ENCODE measurements at regions not wholly inside any gene's neighbourhood (a gene's known extent, or its start where the extent isn't known, plus 50 kb on each side); places are given as distances from the start of the nearest gene placed in this dataset.
A peak's percentile ranks its signal among the peaks of the same experiment; 100 is the strongest.

GRCh38 chr14:42299692-42300091 lies 693.0 kb downstream of the LRFN5 start (continued):
- no peak for TF ChIP-seq PATZ1 (CRISPR knock-in tag; IDR thresholded peaks at IDR 0.05)
- no peak for TF ChIP-seq PRDM10 (CRISPR knock-in tag; IDR thresholded peaks at IDR 0.05; ENCODE audit: low read depth)

GRCh38 chr14:42293180-42293579 lies 686.5 kb downstream of the LRFN5 start:
- ChIA-PET POLR2A (no interaction called here), CTCF (ENCODE audit: low intra/inter-chr PET ratio, low total read pairs) (no interaction called here)
- peaks cover 92% of the 10 kb centered on the region for H3K9me3 ChIP-seq (ENCODE audit: low read length)
- no TSS peak for BruUV-seq (replicated peaks)
- no peak for FAIRE-seq
- H3K79me2 ChIP-seq (ENCODE audit: insufficient read depth, low read length) = no peaks in the 10 kb centered on the region
- H2AFZ ChIP-seq (ENCODE audit: low read length) = no peak overlapping the region
- TF ChIP-seq ZZZ3 (CRISPR knock-in tag; IDR thresholded peaks at IDR 0.05; ENCODE audit: borderline replicate concordance) = no peak
- no peak for TF ChIP-seq NR2C2 (CRISPR knock-in tag; IDR thresholded peaks at IDR 0.05; ENCODE audit: borderline replicate concordance)
- peak; percentile 58 to 73; a peak in 3 of 4 replicates for TF ChIP-seq MAFK (conservative IDR thresholded peaks at IDR 0.05 in 1 of 2, IDR thresholded peaks at IDR 0.05 in 1 of 2; ENCODE audit: low read length in 2 of 2)
- peak; percentile 46; the same call in 1 of the 2 replicates for TF ChIP-seq MAFF (IDR thresholded peaks at IDR 0.05; ENCODE audit: low read depth, low read length)
- in situ Hi-C loops (cut with HindIII; ENCODE audit: extremely low pct_ligation_motif_present, low pct_unique_long_range_greater_than_20kb) (no loop called here), intact Hi-C loops (cut with micrococcal nuclease; ENCODE audit: unreplicated experiment) (no loop called here)
- no peak overlapping the region for H3K27ac ChIP-seq (ENCODE audit: extremely low read length, insufficient read depth, low read length)
- no peaks in the 10 kb centered on the region for H3K36me3 ChIP-seq (replicated peaks in 1 of 2; ENCODE audit: control insufficient read depth in 1 of 2, insufficient read depth in 2 of 2, low read length in 2 of 2)
- no peaks in the 10 kb centered on the region for H3K4me1 ChIP-seq (ENCODE audit: insufficient read depth, low read length)
- no peaks in the 10 kb centered on the region for H3K27me3 ChIP-seq (ENCODE audit: control insufficient read depth in 1 of 2, insufficient read depth in 2 of 2, low read length in 2 of 2)
- no peak overlapping the region for H3K4me2 ChIP-seq (ENCODE audit: low read depth, low read length)
- ATAC-seq = no peak
- 0% methylated on average over 1 of the region's 1 CpG for WGBS (ENCODE audit: low lambda C conversion rate)
- H3K4me3 ChIP-seq (replicated peaks in 1 of 3; ENCODE audit: insufficient read depth in 1 of 3, low read depth in 2 of 3, low read length in 3 of 3) = no peak overlapping the region
- H3K9ac ChIP-seq (ENCODE audit: insufficient read depth, low read depth, low read length) = no peak overlapping the region
- H4K20me1 ChIP-seq (ENCODE audit: insufficient read depth, low read length) = no peaks in the 10 kb centered on the region
- DNase-seq (ENCODE audit: low spot score) = no peak
